Mesothelial cell of epicardium (in vitro differentiated cells): ENCODE measurements at regions not wholly inside any gene's neighbourhood (a gene's known extent, or its start where the extent isn't known, plus 50 kb on each side); places are given as distances from the start of the nearest gene placed in this dataset.
"Not testable (repeated sequence)": the region's sequence is repeated elsewhere in the genome, so short reads cannot be mapped to it uniquely, and the experiment has no call there.

Experiments
- DNase-seq, 2 experiments: peaks; one replicate each; pipeline ENCODE4 v3.0.0; 2021; ENCODE audit warnings: low spot score in 2 of 2; ENCODE audit not compliant: unreplicated experiment in 2 of 2
- H3K27ac Mint-ChIP-seq: 2 replicates; pipeline ENCODE4 v1.8.0; 2021; ENCODE audit warnings: mixed read lengths
- H3K27me3 Mint-ChIP-seq: 2 replicates; pipeline ENCODE4 v1.8.0; 2021; ENCODE audit warnings: low read depth, mixed read lengths
- H3K36me3 Mint-ChIP-seq: 2 replicates; pipeline ENCODE4 v1.8.0; 2021; ENCODE audit warnings: mixed read lengths
- H3K4me1 Mint-ChIP-seq: 2 replicates; pipeline ENCODE4 v1.8.0; 2021; ENCODE audit warnings: mixed read lengths
- H3K4me3 Mint-ChIP-seq: 2 replicates; pipeline ENCODE4 v1.8.0; 2021; ENCODE audit warnings: mild to moderate bottlenecking, moderate library complexity, mixed read lengths
- H3K9me3 Mint-ChIP-seq: 2 replicates; pipeline ENCODE4 v1.8.0; 2021; ENCODE audit warnings: mixed read lengths
- TF ChIP-seq, protein P1 (sequence below): fragments of 200-600 bp; sonication (generic); IDR thresholded peaks from one replicate; pipeline ENCODE4 v1.5.0; 2021; ENCODE audit warnings: antibody characterized with exemption; ENCODE audit not compliant: unreplicated experiment

DNA sequence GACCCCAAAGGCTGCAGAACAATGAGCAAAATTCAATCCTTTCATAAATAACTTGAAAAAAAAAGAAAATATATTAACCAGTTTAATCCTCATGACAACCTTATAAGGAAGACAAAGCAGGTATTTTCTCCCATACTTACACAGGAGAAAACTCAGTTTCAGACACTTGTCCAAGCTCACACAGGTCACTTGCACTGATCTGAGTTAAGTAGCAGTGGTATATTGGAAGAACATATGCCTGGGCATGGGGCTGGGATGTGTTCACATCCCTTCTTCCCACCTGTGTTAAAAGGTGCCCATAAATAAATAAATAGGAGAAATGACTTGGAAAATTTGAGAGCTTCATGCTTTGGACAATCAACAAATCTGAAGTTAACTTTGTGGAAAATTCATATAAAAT lies 63.5 kb upstream of the SELENOP start:
- no peaks in the 10 kb centered on the region for H3K36me3 Mint-ChIP-seq
- DNase-seq, result no peak
- no peak overlapping the region for H3K4me3 Mint-ChIP-seq
- no peaks in the 10 kb centered on the region for H3K27me3 Mint-ChIP-seq
- H3K27ac Mint-ChIP-seq, result no peak overlapping the region
- no peaks in the 10 kb centered on the region for H3K9me3 Mint-ChIP-seq
- peaks cover 23% of the 10 kb centered on the region for H3K4me1 Mint-ChIP-seq
- TF ChIP-seq, protein P1, sequence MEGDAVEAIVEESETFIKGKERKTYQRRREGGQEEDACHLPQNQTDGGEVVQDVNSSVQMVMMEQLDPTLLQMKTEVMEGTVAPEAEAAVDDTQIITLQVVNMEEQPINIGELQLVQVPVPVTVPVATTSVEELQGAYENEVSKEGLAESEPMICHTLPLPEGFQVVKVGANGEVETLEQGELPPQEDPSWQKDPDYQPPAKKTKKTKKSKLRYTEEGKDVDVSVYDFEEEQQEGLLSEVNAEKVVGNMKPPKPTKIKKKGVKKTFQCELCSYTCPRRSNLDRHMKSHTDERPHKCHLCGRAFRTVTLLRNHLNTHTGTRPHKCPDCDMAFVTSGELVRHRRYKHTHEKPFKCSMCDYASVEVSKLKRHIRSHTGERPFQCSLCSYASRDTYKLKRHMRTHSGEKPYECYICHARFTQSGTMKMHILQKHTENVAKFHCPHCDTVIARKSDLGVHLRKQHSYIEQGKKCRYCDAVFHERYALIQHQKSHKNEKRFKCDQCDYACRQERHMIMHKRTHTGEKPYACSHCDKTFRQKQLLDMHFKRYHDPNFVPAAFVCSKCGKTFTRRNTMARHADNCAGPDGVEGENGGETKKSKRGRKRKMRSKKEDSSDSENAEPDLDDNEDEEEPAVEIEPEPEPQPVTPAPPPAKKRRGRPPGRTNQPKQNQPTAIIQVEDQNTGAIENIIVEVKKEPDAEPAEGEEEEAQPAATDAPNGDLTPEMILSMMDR, result no peak

DNA sequence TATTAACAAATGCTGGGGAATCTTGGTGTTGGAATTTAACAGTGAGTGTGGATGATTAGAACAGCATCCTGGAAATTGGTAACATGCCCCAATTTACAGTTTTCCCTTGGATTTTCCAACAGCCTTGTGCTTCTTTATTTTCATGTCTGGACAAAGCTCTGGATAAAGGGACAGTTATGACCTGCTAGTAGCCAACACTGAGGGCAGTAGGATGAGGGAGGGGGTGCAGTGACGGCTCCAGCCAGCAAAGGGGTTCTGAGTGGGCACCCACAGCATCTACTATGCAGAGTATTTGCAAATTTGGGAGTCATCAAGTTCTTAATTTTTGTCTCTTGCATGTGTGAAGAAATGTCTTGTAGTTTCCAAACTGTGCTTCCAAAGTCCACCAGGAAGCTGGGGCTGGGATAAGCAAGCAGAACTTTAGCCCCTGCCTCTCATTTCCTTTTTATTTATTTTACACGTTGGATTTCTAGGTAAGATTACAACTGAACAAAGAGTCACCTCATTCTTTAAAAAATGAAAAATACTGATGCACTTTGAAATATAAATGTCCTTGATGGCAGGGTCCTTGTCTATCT lies 63.0 kb upstream of the SELENOP start:
- Mint-ChIP-seq H3K27me3 (no peaks in the 10 kb centered on the region), H3K36me3 (no peaks in the 10 kb centered on the region), H3K4me1 (peaks cover 23% of the 10 kb centered on the region), H3K4me3 (no peak overlapping the region), H3K9me3 (peaks cover 4% of the 10 kb centered on the region), H3K27ac (no peak overlapping the region)
- no peak for DNase-seq
- TF ChIP-seq, protein P1, result no peak

DNA sequence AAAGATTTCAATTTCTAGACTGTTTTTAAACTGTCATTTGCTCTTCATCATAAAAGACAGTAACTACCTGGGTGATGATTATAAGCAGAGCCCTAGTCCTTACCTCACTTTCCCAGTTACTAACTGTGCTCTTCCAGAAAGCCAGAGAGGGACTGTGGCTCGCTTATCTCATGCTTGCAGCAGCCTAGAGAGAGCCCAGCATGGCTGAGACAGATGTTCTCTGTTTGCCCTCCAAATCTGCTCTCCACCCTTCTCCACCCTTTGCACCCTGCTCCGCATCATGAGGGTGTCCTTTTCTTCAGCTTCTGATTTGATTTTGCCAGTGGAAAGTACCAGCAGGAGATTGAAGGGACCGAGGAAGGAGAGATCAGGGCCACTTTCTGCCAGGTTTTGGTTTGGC lies 61.2 kb upstream of the SELENOP start:
- no peak for DNase-seq
- Mint-ChIP-seq H3K27ac (no peak overlapping the region), H3K36me3 (no peaks in the 10 kb centered on the region), H3K4me1 (peaks cover 15% of the 10 kb centered on the region), H3K4me3 (no peak overlapping the region), H3K27me3 (no peaks in the 10 kb centered on the region), H3K9me3 (peaks cover 13% of the 10 kb centered on the region)
- TF ChIP-seq, protein P1, result no peak

DNA sequence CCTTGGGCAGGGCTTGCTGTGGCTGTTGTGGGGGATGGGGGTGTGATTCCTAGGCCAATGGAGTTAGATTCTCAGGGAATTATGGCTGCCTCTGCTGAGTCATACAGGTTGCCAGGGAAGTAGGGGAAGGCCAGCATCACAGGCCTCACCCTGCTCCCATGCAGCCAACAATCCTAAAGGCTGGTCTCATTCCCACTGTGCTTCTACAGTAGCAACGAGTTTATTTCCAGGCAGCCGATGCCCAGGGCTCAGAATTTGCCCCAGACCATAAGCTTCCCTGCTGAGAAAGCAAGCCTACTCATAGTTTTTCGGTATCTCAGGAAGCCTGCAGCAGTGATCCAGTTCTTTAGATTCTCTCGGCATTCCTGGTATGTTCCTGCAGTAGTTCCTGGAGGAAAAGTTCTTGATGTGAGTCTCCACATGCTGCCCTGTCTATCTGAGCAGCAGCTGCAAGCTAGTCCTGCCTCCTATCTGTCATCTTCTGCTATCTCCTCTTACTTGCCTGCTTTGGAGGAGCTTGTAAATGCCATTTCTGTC lies 59.3 kb upstream of the SELENOP start:
- Mint-ChIP-seq H3K4me3 (no peak overlapping the region), H3K36me3 (no peaks in the 10 kb centered on the region), H3K27ac (peak overlapping the region; percentile 4), H3K4me1 (no peaks in the 10 kb centered on the region), H3K9me3 (peaks cover 22% of the 10 kb centered on the region), H3K27me3 (no peaks in the 10 kb centered on the region)
- TF ChIP-seq, protein P1, result no peak
- DNase-seq, result no peak

DNA sequence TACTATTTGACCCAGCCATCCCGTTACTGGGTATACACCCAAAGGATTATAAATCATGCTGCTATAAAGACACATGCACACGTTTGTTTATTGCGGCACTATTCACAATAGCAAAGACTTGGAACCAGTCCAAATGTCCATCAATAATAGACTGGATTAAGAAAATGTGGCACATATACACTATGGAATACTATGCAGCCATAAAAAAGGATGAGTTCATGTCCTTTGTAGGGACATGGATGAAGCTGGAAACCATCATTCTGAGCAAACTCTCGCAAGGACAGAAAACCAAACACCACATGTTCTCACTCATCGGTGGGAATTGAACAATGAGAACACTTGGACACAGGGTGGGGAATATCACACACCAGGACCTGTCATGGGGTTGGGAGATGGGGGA lies 56.7 kb upstream of the SELENOP start:
- not testable (repeated sequence) for H3K36me3 Mint-ChIP-seq, H3K27me3 Mint-ChIP-seq, H3K27ac Mint-ChIP-seq, H3K4me1 Mint-ChIP-seq, DNase-seq, H3K4me3 Mint-ChIP-seq
- peaks cover 34% of the 10 kb centered on the region for H3K9me3 Mint-ChIP-seq

DNA sequence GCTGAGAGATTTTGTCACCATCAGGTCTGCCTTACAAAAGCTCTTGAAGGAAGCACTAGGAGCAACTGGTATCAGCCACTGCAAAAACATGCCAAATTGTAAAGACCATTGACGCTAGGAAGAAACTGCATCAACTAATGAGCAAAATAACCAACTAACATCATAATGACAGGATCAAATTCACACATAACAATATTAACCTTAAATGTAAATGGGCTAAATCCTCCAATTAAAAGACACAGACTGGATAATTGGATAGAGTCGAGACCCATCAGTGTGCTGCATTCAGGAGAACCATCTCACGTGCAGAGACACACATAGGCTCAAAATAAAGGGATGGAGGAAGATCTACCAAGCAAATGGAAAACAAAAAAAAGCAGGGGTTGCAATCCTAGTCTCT lies 53.1 kb upstream of the SELENOP start:
- H3K9me3 Mint-ChIP-seq, result peaks cover 55% of the 10 kb centered on the region
- not testable (repeated sequence) for H3K27me3 Mint-ChIP-seq, H3K36me3 Mint-ChIP-seq, H3K27ac Mint-ChIP-seq, H3K4me3 Mint-ChIP-seq, DNase-seq, H3K4me1 Mint-ChIP-seq
